Adrenal gland (tissue), 5 donors: ENCODE measurements at regions not wholly inside any gene's neighbourhood (a gene's known extent, or its start where the extent isn't known, plus 50 kb on each side); places are given as distances from the start of the nearest gene placed in this dataset.

Experiments used
- POLR2A ChIP-seq, 2 donors: fragments of 450-650 bp; IDR thresholded peaks; one replicate each; pipeline ENCODE4 v1.6.1; 2017; ENCODE audit warnings: antibody characterized with exemption in 2 of 2, mild to moderate bottlenecking in 2 of 2, moderate library complexity in 1 of 2
- TF ChIP-seq, protein P1 (sequence below), 6 experiments: fragments of 450-650 bp in 4 of 6; fragments of 200-600 bp in 2 of 6; sonication (generic) in 1 of 6; IDR thresholded peaks; 1 replicate in 5 of 6; 2 replicates in 1 of 6; pipeline versions ENCODE4 v1.5.1 to v1.8.0; 2016 to 2021; ENCODE audit warnings: antibody characterized with exemption in 6 of 6, mild to moderate bottlenecking in 2 of 6, moderate library complexity in 1 of 6
- donor health status: DM: no; HTN: no; CAD: no.

DNA sequence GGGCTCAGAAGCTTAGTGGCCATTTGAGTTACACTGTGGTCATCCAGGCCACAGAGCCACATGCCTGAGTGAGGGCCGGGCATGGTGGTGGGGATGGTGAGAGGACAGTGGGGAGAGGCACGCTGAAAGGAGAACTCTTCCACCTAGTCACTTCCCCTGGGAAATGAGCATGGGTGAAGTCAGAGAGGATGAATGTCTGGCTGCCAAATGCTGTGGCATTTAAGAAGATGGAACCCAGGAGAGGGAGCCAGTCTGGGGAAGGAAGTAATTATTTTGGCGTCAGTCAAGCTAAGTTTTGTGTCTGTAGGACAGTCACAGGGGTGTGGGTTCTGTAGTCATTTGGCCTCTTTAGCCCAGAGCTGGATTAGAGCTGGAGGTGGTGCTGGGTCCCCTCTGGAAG is 86.0 kb upstream of the PODXL start:
- TF ChIP-seq, protein P1, sequence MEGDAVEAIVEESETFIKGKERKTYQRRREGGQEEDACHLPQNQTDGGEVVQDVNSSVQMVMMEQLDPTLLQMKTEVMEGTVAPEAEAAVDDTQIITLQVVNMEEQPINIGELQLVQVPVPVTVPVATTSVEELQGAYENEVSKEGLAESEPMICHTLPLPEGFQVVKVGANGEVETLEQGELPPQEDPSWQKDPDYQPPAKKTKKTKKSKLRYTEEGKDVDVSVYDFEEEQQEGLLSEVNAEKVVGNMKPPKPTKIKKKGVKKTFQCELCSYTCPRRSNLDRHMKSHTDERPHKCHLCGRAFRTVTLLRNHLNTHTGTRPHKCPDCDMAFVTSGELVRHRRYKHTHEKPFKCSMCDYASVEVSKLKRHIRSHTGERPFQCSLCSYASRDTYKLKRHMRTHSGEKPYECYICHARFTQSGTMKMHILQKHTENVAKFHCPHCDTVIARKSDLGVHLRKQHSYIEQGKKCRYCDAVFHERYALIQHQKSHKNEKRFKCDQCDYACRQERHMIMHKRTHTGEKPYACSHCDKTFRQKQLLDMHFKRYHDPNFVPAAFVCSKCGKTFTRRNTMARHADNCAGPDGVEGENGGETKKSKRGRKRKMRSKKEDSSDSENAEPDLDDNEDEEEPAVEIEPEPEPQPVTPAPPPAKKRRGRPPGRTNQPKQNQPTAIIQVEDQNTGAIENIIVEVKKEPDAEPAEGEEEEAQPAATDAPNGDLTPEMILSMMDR (IDR thresholded peaks at IDR 0.05), result no peak
- TF ChIP-seq POLR2A (IDR thresholded peaks at IDR 0.05), result no peak
